Calu3 (cell line): ENCODE measurements at regions not wholly inside any gene's neighbourhood (a gene's known extent, or its start where the extent isn't known, plus 50 kb on each side); places are given as distances from the start of the nearest gene placed in this dataset.

ENCODE experiments used
- BruUV-seq: library from RNA; stranded (reverse); fragments of 400-500 nt; replicated peaks from 2 replicates; lab custom pipeline; 2021; lab: Mats Ljungman, UMichigan
- CTCF ChIA-PET: fragments of 300-600 bp; sonication (Branson Sonifier 250); formaldehyde crosslinking; loops from one replicate; lab custom pipeline; 2022; ENCODE audit warnings: antibody characterized with exemption; lab: Charles Lee
- DNase-seq: peaks from one replicate; pipeline ENCODE4 v3.0.0; 2022
- H3K27ac Mint-ChIP-seq: one replicate; pipeline ENCODE4 v1.8.0; 2022; ENCODE audit warnings: mixed read lengths; ENCODE audit not compliant: unreplicated experiment
- H3K27me3 Mint-ChIP-seq: one replicate; pipeline ENCODE4 v1.8.0; 2022; ENCODE audit warnings: mixed read lengths; ENCODE audit not compliant: unreplicated experiment
- H3K36me3 Mint-ChIP-seq: one replicate; pipeline ENCODE4 v1.8.0; 2022; ENCODE audit warnings: mild to moderate bottlenecking, moderate library complexity, mixed read lengths; ENCODE audit not compliant: insufficient read depth, unreplicated experiment
- H3K4me1 Mint-ChIP-seq: one replicate; pipeline ENCODE4 v1.8.0; 2022; ENCODE audit warnings: mild to moderate bottlenecking, low read depth, mixed read lengths; ENCODE audit not compliant: unreplicated experiment
- H3K4me3 Mint-ChIP-seq: one replicate; pipeline ENCODE4 v1.8.0; 2022; ENCODE audit warnings: mild to moderate bottlenecking, low read depth, moderate library complexity, mixed read lengths; ENCODE audit not compliant: unreplicated experiment
- H3K9me3 Mint-ChIP-seq: one replicate; pipeline ENCODE4 v1.8.0; 2022; ENCODE audit warnings: low read depth, mixed read lengths; ENCODE audit not compliant: unreplicated experiment
- intact Hi-C: fragments of 100-400 bp; cut with micrococcal nuclease; formaldehyde crosslinking; loops from one replicate; pipeline ENCODE4 v1.10.0; 2022; ENCODE audit not compliant: unreplicated experiment
- TF ChIP-seq, protein P1 (sequence below): fragments of 200-600 bp; IDR thresholded peaks from one replicate; pipeline ENCODE4 v1.8.0; 2022; ENCODE audit warnings: antibody characterized with exemption; ENCODE audit not compliant: unreplicated experiment

DNA sequence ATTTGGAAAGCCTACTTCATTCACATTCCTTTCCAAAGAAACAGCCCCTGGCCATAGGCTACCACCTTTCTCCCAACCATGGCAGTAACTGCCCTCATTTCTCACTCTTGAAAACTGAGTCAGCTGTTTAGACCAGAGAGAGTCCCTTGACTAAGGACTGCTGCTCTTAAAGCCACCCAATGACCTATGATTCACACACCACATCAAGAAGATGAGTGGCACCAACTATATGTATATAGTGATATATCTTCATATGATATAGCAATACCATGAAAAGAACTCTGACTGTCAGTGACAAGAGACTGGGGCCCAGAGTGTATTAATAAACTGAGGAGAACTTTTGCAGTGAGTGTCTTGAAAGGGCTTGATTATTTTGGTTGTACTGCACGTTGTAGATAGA lies 404.5 kb upstream of the ASIC2 start:
- CTCF ChIA-PET: no interaction called here
- no TSS peak for BruUV-seq
- no peaks in the 10 kb centered on the region for H3K9me3 Mint-ChIP-seq
- H3K27ac Mint-ChIP-seq: no peak overlapping the region
- intact Hi-C loops: no loop called here
- H3K36me3 Mint-ChIP-seq: no peaks in the 10 kb centered on the region
- TF ChIP-seq, protein P1, sequence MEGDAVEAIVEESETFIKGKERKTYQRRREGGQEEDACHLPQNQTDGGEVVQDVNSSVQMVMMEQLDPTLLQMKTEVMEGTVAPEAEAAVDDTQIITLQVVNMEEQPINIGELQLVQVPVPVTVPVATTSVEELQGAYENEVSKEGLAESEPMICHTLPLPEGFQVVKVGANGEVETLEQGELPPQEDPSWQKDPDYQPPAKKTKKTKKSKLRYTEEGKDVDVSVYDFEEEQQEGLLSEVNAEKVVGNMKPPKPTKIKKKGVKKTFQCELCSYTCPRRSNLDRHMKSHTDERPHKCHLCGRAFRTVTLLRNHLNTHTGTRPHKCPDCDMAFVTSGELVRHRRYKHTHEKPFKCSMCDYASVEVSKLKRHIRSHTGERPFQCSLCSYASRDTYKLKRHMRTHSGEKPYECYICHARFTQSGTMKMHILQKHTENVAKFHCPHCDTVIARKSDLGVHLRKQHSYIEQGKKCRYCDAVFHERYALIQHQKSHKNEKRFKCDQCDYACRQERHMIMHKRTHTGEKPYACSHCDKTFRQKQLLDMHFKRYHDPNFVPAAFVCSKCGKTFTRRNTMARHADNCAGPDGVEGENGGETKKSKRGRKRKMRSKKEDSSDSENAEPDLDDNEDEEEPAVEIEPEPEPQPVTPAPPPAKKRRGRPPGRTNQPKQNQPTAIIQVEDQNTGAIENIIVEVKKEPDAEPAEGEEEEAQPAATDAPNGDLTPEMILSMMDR: no peak
- no peaks in the 10 kb centered on the region for H3K4me1 Mint-ChIP-seq
- H3K27me3 Mint-ChIP-seq: peaks cover 65% of the 10 kb centered on the region
- no peak for DNase-seq
- no peak overlapping the region for H3K4me3 Mint-ChIP-seq

DNA sequence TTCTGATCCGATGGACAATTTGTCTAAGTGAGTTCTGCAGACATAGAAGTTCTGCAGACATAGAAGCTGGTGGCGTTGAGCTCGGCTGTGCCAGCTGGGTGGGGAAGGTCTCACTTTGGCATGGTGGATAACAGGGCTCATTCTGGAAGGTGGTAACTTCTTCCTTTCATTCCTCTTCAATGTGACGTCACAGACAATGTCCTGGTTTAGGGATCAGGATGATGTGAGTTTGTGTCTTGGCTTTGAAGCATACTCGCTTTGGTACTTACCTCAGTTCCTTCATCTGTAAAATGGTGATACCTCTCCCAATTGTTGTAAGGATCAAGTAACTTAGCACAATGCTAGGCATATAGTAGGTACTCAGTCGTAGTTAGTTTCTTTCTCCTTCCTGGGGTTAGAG lies 408.8 kb upstream of the ASIC2 start:
- CTCF ChIA-PET: no interaction called here
- no peak overlapping the region for H3K4me3 Mint-ChIP-seq
- H3K27ac Mint-ChIP-seq: no peak overlapping the region
- H3K4me1 Mint-ChIP-seq: no peaks in the 10 kb centered on the region
- TF ChIP-seq, protein P1: no peak
- DNase-seq: no peak
- H3K9me3 Mint-ChIP-seq: no peaks in the 10 kb centered on the region
- peaks cover 56% of the 10 kb centered on the region for H3K27me3 Mint-ChIP-seq
- intact Hi-C loops: no loop called here
- no peaks in the 10 kb centered on the region for H3K36me3 Mint-ChIP-seq
- no TSS peak for BruUV-seq

DNA sequence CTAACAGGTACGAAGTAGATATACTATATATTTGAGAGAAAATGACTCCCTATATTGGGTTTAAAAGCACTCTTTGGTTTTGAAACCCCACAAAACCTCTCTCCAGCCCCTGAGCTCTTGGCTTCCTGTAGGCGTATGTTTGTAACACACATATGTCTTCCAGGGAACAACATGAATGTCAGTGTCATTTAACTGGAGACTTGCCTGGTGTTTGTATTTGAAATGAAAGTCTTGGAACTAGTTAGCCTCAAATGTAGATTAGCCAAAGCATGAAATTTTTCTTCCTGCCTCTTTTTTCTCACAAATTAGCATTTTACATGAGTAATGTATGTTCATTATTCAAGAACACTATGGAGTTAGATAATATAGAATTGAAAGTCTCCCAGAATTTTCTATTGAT lies 411.8 kb upstream of the ASIC2 start:
- BruUV-seq: no TSS peak
- TF ChIP-seq, protein P1: no peak
- no peaks in the 10 kb centered on the region for H3K36me3 Mint-ChIP-seq
- no peak for DNase-seq
- peaks cover 60% of the 10 kb centered on the region for H3K27me3 Mint-ChIP-seq
- H3K4me1 Mint-ChIP-seq: no peaks in the 10 kb centered on the region
- intact Hi-C loops: no loop called here
- H3K4me3 Mint-ChIP-seq: no peak overlapping the region
- no peak overlapping the region for H3K27ac Mint-ChIP-seq
- CTCF ChIA-PET: no interaction called here
- no peaks in the 10 kb centered on the region for H3K9me3 Mint-ChIP-seq

DNA sequence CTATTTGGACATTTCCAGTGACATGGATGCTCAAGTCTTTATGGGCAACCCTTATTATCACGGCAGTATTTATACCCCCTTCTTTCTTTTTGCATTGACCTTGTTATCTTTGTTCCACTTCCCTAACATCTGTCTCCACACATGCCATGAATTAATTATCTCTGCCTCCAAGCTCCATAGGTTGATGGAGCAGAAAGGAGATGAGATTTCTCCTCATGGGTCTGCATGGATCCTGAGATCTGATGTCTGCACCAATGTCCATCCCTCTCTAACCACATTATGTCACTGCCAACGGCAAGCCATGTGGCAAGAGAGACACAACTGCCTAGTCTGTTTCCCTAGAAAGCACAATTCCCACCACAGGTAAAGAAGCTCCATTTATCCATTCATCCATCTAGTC lies 416.8 kb upstream of the ASIC2 start:
- DNase-seq: no peak
- Mint-ChIP-seq H3K27me3 (peaks cover 36% of the 10 kb centered on the region), H3K4me1 (no peaks in the 10 kb centered on the region), H3K36me3 (no peaks in the 10 kb centered on the region), H3K4me3 (no peak overlapping the region), H3K9me3 (no peaks in the 10 kb centered on the region), H3K27ac (no peak overlapping the region)
- no TSS peak for BruUV-seq
- intact Hi-C loops: no loop called here
- CTCF ChIA-PET: no interaction called here
- TF ChIP-seq, protein P1: no peak
